DMS53 treated with DMSO at 0.1 percent for 48 hours (cell line): ENCODE measurements at regions not wholly inside any gene's neighbourhood (a gene's known extent, or its start where the extent isn't known, plus 50 kb on each side); places are given as distances from the start of the nearest gene placed in this dataset.

Experiments used
- DNase-seq: peaks from one replicate; lab custom pipeline; 2025; ENCODE audit not compliant: unreplicated experiment; lab: John Stamatoyannopoulos, UW

GRCh38 chr2:41709702-41710599 lies 337.9 kb upstream of the PKDCC start:
- no peak for DNase-seq

DNA sequence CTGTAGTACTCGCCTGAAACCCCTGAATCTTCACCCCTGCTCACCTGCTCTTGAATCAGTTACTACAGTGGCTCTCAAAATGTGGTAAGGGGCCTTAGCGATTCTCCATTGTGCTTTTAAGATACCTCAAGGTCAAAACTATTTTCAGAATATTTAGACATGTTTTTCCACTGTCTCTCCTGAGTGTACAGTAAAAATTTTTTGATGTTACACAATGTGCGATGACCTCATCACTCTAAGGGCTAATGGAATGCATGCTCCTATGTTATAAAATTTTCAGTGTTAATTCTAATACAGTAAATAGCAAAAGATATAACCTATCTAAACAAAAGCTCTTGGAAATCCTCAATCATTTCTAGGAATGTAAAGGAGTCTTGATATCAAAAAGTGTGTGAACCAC lies 336.9 kb upstream of the PKDCC start:
- no peak for DNase-seq

DNA sequence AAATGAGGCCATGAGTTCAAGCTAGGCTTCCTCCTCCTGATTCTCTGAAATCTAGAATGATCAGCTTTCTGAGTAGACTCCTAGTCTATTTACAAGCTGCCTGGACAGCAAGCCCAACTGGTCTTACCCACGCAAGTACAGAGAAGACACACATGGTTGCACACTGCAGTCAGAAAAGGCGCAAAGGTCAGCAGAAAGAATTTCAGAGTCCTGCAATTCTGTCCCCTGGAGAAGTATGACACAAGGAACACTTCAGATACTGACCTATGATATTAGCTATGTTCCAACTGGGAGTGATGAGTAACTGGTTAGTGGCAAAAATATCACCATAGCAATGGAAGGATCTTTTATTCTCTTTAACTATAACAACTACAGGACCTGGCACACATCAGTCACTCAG lies 336.1 kb upstream of the PKDCC start:
- DNase-seq: no peak

DNA sequence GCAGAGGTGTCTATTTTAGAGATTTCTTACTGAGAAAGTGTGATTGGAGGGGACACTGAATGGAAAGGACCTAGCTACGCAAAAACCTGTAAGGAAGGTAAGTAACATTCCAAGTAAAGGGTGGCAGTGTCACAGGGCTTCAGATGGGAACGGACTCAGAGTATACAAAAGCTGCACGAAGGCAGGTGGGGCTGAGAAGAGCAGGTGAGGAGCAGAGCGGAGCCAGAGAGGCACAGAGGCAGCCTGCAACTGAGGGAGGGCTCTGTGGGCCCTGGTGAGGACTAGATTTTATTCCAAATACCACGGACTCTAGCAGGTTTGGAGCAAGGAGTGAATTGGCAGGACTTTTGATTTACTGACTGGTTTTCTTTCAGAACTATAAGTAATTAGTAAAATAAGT lies 331.3 kb upstream of the PKDCC start:
- DNase-seq: peak; percentile 47

GRCh38 chr2:41717839-41718238 lies 330.0 kb upstream of the PKDCC start:
- DNase-seq: no peak

DNA sequence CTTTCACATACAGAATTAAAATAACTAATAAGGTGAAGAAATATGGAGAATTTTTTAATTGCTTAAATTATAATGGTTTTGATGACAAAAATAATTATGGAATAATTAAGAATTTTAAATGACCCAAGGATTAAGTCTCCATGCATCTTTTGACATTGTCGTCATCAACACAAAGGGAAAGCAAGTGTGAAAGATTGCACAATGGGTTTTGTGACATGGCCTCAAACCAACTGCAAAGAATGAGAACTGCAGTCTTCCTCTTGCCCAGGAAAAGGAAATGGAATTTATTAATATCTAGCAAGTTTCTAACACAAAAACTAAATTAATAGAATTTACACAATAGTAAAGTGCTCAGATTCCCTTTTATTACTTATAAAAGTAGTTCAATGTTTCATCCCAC lies 329.1 kb upstream of the PKDCC start:
- no peak for DNase-seq

- DNase-seq: no peak
Measured at GRCh38 chr2:41719756-41720155, 328.1 kb upstream of the PKDCC start.

- DNase-seq: no peak
Measured at GRCh38 chr2:41720331-41721251, 327.2 kb upstream of the PKDCC start.

DNA sequence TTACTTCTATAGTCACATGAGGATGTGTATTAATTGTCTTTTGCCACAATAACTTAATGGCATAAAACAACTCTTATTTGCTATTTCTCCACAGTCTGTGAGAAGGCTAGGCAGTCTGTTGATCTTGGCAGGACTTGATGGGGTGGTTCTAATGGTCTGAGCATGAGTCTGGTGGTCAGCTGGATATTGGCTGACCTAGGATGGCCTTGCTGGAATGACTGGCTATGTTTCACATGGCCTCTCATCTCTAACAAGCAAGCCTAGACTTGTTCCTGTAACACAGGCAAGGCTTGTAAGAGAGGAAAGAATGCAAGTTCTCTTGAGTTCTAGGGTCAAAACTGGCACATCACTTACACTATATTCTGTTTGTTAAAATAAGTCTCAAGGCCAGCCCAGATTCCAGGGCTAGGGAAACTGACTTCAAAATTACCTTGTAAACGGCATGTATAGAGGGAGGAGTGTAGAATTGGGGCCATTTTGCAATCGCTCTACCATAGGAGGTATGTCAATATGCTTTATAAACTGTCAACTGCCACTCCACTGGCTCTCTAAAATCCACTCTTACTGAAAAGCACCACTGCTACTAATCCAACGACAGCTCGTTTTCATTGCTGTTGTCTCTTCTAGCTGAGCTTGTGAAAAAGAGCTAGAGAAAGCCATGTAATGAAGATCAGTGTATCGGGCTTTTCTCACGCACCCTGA lies 325.0 kb upstream of the PKDCC start:
- DNase-seq: no peak

DNA sequence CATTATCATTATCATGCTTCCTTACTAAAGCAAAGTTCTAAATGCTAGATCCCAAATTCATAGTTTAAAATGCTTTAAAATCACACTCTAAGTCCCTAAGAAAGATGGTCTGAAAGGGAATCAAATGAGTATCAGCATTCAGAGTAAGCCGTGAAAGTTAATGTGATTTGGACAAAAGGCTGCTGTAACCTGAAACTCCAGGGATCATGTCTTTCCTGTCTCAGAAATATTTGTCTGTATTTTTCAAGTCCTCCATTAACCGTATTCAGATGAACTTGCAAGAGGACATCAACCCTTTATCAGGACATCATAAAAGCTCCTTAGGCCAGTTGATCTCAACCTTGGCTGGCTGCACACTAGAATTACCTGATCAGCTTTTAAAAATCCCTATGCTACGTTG lies 324.3 kb upstream of the PKDCC start:
- no peak for DNase-seq

GRCh38 chr2:41724465-41724864 lies 323.4 kb upstream of the PKDCC start:
- no peak for DNase-seq

- DNase-seq: no peak
Measured at GRCh38 chr2:41725901-41726300, 321.9 kb upstream of the PKDCC start.

DNA sequence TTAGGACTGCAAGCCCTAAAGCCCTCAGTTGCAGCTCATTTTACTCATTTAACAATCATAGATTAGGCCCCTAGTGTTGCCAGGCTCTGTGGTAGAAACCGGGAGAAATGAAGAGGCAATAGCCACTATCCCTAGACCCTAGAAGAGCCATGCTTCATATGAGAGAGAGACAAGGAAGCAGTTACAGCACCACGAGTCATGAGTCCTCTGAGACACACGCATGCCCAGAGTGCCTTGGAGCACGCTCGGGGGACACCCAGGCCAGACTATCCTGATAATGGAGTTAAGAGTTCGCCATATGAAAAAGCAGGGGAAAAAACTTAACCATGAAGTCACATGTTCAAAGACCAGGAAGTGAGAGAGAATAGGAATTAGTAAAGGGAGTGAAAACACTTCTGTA lies 321.5 kb upstream of the PKDCC start:
- no peak for DNase-seq

- no peak for DNase-seq
Measured at GRCh38 chr2:41727152-41727551, 320.7 kb upstream of the PKDCC start.

DNA sequence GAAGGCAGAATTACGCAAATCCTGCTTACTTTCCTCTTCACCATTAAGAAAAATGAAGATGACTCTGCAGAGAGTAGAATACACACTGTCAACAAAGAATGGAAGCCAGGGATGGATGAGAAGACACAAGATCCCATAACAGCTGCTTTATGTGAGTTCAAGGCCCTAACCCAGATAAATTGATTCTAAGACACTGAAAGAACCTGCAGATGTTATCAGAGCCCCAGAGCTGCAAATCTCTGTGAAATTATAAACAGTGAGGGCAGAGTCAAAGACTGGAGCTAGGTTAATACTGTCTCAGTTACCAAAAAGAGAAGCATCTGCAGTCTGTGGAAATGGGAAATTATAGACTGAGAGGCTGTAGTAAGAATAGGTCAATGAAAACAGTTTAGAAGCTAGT lies 320.1 kb upstream of the PKDCC start:
- no peak for DNase-seq

DNA sequence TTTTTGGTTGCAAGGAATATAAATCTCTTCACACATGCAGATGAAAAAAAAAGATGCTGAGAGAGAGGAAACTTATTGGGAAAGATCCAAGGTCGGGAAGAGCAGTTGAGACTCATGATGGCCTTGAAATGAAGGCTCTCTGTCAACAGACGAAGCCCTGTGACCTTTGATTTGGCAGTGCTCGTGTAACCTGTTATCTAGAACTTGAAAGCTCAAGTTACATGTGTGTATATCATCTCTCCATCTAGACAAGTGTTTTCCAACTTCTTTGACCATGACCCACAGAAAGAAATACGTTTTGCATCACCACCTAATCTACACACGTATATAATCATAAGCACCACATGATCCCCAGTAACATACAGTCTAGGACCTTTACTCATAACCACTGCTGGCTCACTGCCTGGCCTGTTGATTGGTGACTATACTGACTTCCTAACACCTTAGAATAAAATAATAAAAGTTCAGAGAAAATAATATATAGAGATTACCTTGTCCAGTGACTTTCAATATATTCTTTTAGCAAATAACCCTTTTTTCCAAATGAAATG lies 319.0 kb upstream of the PKDCC start:
- DNase-seq: peak; percentile 39

DNA sequence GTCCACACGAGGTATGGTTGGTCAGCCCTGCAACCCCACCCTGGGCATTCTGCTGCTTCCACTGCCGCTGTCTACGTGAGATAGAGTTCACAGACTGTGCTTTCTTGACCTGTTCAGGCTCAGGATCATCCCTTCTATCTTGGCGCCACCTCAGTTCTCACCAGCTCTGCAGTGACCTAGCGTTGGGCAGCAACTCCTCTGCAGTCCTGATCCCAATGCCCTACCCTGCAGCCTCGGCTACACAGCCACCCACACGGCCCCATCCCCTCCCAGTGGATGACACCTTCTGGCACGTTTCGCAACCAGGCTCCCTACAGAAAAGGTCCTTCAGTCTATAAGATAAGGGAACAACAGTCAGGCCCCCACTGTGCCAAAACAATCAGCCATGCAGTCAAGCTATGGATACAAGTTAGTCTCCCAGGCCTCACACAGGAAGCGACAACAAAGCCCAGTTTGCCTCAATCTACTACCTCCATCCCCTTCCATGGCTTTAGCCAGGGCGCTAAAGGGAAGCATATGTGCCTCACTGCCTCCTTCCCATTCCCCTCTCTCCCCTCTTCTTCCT lies 317.9 kb upstream of the PKDCC start:
- no peak for DNase-seq

GRCh38 chr2:41735006-41735405 lies 312.8 kb upstream of the PKDCC start:
- DNase-seq: no peak

GRCh38 chr2:41735476-41735875 lies 312.3 kb upstream of the PKDCC start:
- no peak for DNase-seq

DNA sequence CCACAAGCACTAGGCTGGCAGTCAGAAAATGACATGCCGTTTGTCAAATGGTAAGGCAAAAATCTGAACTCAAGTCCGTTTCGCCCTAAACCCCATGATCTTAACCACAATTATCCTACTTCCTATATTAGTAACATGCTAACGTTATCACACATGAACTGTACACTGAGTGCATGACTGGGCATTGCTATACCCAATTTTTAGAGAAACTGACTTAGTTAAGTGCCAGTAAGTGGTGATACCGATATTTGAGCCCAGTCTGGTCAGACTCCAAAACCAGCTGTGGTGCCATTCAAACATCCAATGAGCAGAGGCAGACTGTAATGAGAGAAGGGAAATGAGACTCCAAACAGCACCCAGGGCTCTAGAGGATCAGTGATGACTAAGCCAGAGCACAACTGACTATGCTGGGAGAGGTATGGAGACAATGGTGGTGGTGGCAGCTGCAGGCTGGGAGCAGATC lies 311.7 kb upstream of the PKDCC start:
- no peak for DNase-seq

GRCh38 chr2:41736586-41736985 lies 311.2 kb upstream of the PKDCC start:
- DNase-seq: peak; percentile 6
